Body of pancreas (tissue), 4 donors: ENCODE measurements at regions not wholly inside any gene's neighbourhood (a gene's known extent, or its start where the extent isn't known, plus 50 kb on each side); places are given as distances from the start of the nearest gene placed in this dataset.

Source experiments
- POLR2A ChIP-seq, 3 donors: fragments of 450-650 bp; IDR thresholded peaks; one replicate each; pipeline ENCODE4 v1.6.1; 2016; ENCODE audit warnings: antibody characterized with exemption in 3 of 3, mild to moderate bottlenecking in 2 of 3
- TF ChIP-seq, protein P1 (sequence below), 7 experiments: fragments of 450-650 bp in 4 of 7; fragments of 200-600 bp in 3 of 7; sonication (generic) in 3 of 7; IDR thresholded peaks; one replicate each; pipeline ENCODE4 v1.5.1; 2016 to 2019; ENCODE audit warnings: antibody characterized with exemption in 7 of 7

DNA sequence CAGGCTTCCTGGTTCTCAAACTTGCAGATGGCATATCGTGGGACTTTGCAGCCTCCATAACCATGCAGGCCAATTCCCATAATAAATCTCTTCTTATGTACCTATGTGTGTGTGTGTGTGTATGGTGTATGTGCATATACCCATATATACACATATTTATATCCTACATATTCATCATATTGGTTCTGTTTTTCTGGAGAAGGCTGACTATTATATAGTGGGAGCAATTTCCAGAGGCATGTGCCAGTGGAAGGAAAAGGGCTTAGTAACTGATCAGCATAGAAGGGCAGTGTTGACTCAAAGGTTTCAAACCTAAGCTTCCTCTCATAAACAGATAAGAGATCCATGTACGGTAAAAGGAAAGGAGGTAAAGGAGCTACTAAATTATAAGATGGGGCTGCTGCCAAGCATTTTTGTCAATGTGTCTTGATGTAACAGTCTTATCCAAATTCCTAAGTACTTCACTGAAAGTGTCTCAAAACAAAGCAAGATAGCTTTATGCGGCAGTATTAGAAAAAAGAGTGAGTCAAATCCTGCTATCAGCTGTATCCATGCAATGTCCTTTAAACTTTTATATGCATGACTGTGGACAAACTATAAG, 432.1 kb downstream of the TBC1D4 start:
- TF ChIP-seq, protein P1, sequence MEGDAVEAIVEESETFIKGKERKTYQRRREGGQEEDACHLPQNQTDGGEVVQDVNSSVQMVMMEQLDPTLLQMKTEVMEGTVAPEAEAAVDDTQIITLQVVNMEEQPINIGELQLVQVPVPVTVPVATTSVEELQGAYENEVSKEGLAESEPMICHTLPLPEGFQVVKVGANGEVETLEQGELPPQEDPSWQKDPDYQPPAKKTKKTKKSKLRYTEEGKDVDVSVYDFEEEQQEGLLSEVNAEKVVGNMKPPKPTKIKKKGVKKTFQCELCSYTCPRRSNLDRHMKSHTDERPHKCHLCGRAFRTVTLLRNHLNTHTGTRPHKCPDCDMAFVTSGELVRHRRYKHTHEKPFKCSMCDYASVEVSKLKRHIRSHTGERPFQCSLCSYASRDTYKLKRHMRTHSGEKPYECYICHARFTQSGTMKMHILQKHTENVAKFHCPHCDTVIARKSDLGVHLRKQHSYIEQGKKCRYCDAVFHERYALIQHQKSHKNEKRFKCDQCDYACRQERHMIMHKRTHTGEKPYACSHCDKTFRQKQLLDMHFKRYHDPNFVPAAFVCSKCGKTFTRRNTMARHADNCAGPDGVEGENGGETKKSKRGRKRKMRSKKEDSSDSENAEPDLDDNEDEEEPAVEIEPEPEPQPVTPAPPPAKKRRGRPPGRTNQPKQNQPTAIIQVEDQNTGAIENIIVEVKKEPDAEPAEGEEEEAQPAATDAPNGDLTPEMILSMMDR (IDR thresholded peaks at IDR 0.05): no peak
- no peak for TF ChIP-seq POLR2A (IDR thresholded peaks at IDR 0.05)
